ENCODE measurements at regions not wholly inside any gene's neighbourhood (a gene's known extent, or its start where the extent isn't known, plus 50 kb on each side); places are given as distances from the start of the nearest gene placed in this dataset.

GRCh38 chr18:3391704-3392466 lies 58.1 kb upstream of the TGIF1 start:
- no peak for TF ChIP-seq ATM (IDR thresholded peaks at IDR 0.05; ENCODE audit: borderline replicate concordance)
- TF ChIP-seq JUND (CRISPR knock-in tag; IDR thresholded peaks at IDR 0.05) = no peak
- no peak for TF ChIP-seq PRPF4 (IDR thresholded peaks at IDR 0.05; ENCODE audit: low read depth, low read length, poor library complexity, severe bottlenecking)
- TF ChIP-seq CTCF (CRISPR knock-in tag; IDR thresholded peaks at IDR 0.05) = no peak
- TF ChIP-seq RAD21 (CRISPR knock-in tag; IDR thresholded peaks at IDR 0.05) = no peak
- no peak for TF ChIP-seq HOXA5 (CRISPR knock-in tag; IDR thresholded peaks at IDR 0.05)
